ENCODE measurements at regions not wholly inside any gene's neighbourhood (a gene's known extent, or its start where the extent isn't known, plus 50 kb on each side); places are given as distances from the start of the nearest gene placed in this dataset.

DNA sequence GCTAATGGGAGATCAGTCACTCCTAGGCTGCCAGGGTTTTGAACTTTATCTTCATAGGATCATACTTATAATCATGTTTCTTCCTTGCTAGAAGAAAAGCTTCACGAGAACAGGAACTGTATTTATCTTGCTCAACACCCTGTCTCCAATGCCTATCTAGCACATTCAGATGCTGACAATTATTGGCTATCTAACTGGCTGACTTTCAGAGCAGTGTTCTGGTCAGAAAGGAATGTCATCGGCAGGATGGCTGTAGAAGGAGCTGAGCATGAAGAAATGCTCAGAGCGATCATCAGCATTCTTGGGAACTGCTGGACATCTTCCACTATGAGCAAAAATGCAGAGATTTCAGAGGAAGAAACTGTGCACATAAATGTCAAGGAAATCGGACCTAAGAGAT, 628.0 kb upstream of the NRSN1 start:
- POLR2A ChIA-PET = no interaction called here
- no peaks in the 10 kb centered on the region for H3K27me3 ChIP-seq (replicated peaks in 1 of 2; ENCODE audit: control insufficient read depth in 2 of 2, extremely low read depth in 1 of 2, insufficient read depth in 2 of 2, low read length in 1 of 2)
- H3K9me3 ChIP-seq = no peaks in the 10 kb centered on the region
- no peak for ATAC-seq (replicated peaks in 1 of 4)
- H3K4me1 ChIP-seq (ENCODE audit: control insufficient read depth in 1 of 2, extremely low read depth in 1 of 2, insufficient read depth in 2 of 2, low read length in 2 of 2) = no peaks in the 10 kb centered on the region
- 57% methylated on average over 3 of the region's 4 CpGs for WGBS (ENCODE audit: insufficient coverage)
- no peak overlapping the region for H3K27ac Mint-ChIP-seq
- H3K9me3 Mint-ChIP-seq = peaks cover 4 to 8% (median 8%) of the 10 kb centered on the region in 3 donors
- H3K4me3 Mint-ChIP-seq = no peak overlapping the region
- no peak overlapping the region for H3K27ac ChIP-seq (ENCODE audit: low read length)
- H3K4me3 ChIP-seq (ENCODE audit: control insufficient read depth in 1 of 2, extremely low read depth in 1 of 2, low read length in 1 of 2) = no peak overlapping the region
- H3K36me3 ChIP-seq (ENCODE audit: control insufficient read depth in 2 of 2, extremely low read depth in 1 of 2, insufficient read depth in 1 of 2, low read length in 1 of 2) = no peaks in the 10 kb centered on the region
- H3K4me1 Mint-ChIP-seq = no peaks in the 10 kb centered on the region
- no peaks in the 10 kb centered on the region for H3K27me3 Mint-ChIP-seq
- no peaks in the 10 kb centered on the region for H3K36me3 Mint-ChIP-seq
- no peak for DNase-seq
- CTCF ChIA-PET = no interaction called here

DNA sequence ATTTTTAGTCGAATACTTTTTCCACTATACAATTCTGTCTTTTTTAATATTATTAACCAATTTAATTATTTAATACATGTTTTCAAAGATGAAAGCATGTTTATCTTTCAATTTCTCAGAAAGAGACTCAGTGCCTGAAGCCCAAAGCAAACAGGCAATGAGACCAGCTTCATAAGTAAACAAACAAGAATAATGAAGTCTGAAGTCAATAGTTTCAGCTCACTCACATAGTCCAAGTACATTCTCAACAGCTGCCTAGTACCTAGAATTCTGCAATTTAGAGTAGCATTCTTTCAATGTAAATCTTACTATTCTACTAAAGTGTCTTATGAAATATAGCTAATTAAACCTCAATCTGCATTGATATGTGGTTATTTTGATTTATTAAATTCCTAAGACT, 626.5 kb upstream of the NRSN1 start:
- ChIA-PET POLR2A (no interaction called here), CTCF (no interaction called here)
- Histone ChIP-seq H3K9me3 (no peaks in the 10 kb centered on the region), H3K27ac (ENCODE audit: low read length) (no peak overlapping the region), H3K4me3 (ENCODE audit: control insufficient read depth in 1 of 2, extremely low read depth in 1 of 2, low read length in 1 of 2) (no peak overlapping the region), H3K36me3 (ENCODE audit: control insufficient read depth in 2 of 2, extremely low read depth in 1 of 2, insufficient read depth in 1 of 2, low read length in 1 of 2) (no peaks in the 10 kb centered on the region), H3K27me3 (replicated peaks in 1 of 2; ENCODE audit: control insufficient read depth in 2 of 2, extremely low read depth in 1 of 2, insufficient read depth in 2 of 2, low read length in 1 of 2) (no peaks in the 10 kb centered on the region), H3K4me1 (ENCODE audit: control insufficient read depth in 1 of 2, extremely low read depth in 1 of 2, insufficient read depth in 2 of 2, low read length in 2 of 2) (no peaks in the 10 kb centered on the region)
- no peaks in the 10 kb centered on the region for H3K4me1 Mint-ChIP-seq
- ATAC-seq (replicated peaks in 1 of 4) (no peak), DNase-seq (no peak)
- H3K4me3 Mint-ChIP-seq = no peak overlapping the region
- WGBS (ENCODE audit: insufficient coverage) = no CpG with 5 or more reads among the region's 1 CpG
- no peak overlapping the region for H3K27ac Mint-ChIP-seq
- no peaks in the 10 kb centered on the region for H3K27me3 Mint-ChIP-seq
- H3K9me3 Mint-ChIP-seq = peaks cover 2 to 10% (median 4%) of the 10 kb centered on the region in 3 donors
- H3K36me3 Mint-ChIP-seq = no peaks in the 10 kb centered on the region

DNA sequence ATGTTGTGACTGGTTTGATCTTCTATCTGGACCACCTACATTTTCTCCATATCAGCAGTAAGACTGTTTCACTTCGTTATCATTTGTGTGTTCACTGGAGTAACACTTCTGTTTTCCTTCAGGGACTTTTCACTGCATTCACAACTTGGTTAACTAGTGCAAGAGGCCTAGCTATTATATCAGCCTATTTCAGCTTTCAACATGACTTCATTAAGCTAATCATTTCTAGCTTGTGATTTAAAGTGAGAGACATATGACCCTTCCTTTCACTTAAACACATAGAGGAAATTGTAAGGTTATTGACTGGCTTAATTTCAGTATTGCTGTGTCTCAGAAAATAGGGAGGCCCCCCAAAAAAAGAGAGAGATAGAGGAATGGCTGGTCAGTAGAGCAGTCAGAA, 622.8 kb upstream of the NRSN1 start:
- no peaks in the 10 kb centered on the region for H3K9me3 ChIP-seq
- no peaks in the 10 kb centered on the region for H3K4me1 ChIP-seq (ENCODE audit: control insufficient read depth in 1 of 2, extremely low read depth in 1 of 2, insufficient read depth in 2 of 2, low read length in 2 of 2)
- no peaks in the 10 kb centered on the region for H3K36me3 ChIP-seq (ENCODE audit: control insufficient read depth in 2 of 2, extremely low read depth in 1 of 2, insufficient read depth in 1 of 2, low read length in 1 of 2)
- ATAC-seq (replicated peaks in 1 of 4) = no peak
- no peak for DNase-seq
- no peak overlapping the region for H3K27ac Mint-ChIP-seq
- no peak overlapping the region for H3K27ac ChIP-seq (ENCODE audit: low read length)
- no peaks in the 10 kb centered on the region for H3K27me3 Mint-ChIP-seq
- peaks cover 6 to 13% (median 8%) of the 10 kb centered on the region in 3 donors for H3K9me3 Mint-ChIP-seq
- ChIA-PET POLR2A (interaction anchor here (0.6 kb wide), 2 partner anchors 25 to 130 kb away, joined by 4 to 6 read pairs; no protein-coding TSS in a partner anchor), CTCF (no interaction called here)
- H3K36me3 Mint-ChIP-seq = no peaks in the 10 kb centered on the region
- no CpG with 5 or more reads among the region's 1 CpG for WGBS (ENCODE audit: insufficient coverage)
- H3K27me3 ChIP-seq (replicated peaks in 1 of 2; ENCODE audit: control insufficient read depth in 2 of 2, extremely low read depth in 1 of 2, insufficient read depth in 2 of 2, low read length in 1 of 2) = no peaks in the 10 kb centered on the region
- H3K4me1 Mint-ChIP-seq = no peaks in the 10 kb centered on the region
- H3K4me3 ChIP-seq (ENCODE audit: control insufficient read depth in 1 of 2, extremely low read depth in 1 of 2, low read length in 1 of 2) = no peak overlapping the region
- no peak overlapping the region for H3K4me3 Mint-ChIP-seq

DNA sequence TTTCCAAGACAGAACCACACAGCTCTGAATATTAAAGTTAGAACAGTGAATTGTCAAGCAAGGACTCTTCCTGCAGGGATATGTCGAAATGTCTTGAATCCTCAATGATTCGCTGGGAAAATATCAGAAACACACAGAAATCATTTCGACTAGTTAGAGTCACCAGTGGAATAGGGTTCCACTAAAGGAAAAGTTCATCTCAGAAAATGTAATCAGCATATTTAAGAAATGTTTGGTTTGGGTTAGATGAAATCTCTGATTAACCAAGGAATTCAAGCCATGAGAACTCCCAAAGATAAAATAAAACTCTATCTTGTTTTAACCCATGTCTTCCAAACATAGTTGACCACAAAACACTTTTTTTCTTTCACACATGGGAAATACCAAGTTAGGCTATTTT, 621.0 kb upstream of the NRSN1 start:
- Mint-ChIP-seq H3K4me3 (no peak overlapping the region), H3K27me3 (no peaks in the 10 kb centered on the region), H3K27ac (no peak overlapping the region), H3K9me3 (peaks cover 8 to 9% (median 9%) of the 10 kb centered on the region in 3 donors), H3K36me3 (no peaks in the 10 kb centered on the region), H3K4me1 (no peaks in the 10 kb centered on the region)
- ChIA-PET CTCF (no interaction called here), POLR2A (no interaction called here)
- no CpG with 5 or more reads among the region's 3 CpGs for WGBS (ENCODE audit: insufficient coverage)
- ATAC-seq (replicated peaks in 1 of 4) (no peak), DNase-seq (no peak)
- H3K36me3 ChIP-seq (ENCODE audit: control insufficient read depth in 2 of 2, extremely low read depth in 1 of 2, insufficient read depth in 1 of 2, low read length in 1 of 2) = no peaks in the 10 kb centered on the region
- no peaks in the 10 kb centered on the region for H3K4me1 ChIP-seq (ENCODE audit: control insufficient read depth in 1 of 2, extremely low read depth in 1 of 2, insufficient read depth in 2 of 2, low read length in 2 of 2)
- H3K4me3 ChIP-seq (ENCODE audit: control insufficient read depth in 1 of 2, extremely low read depth in 1 of 2, low read length in 1 of 2) = no peak overlapping the region
- H3K9me3 ChIP-seq = no peaks in the 10 kb centered on the region
- H3K27me3 ChIP-seq (replicated peaks in 1 of 2; ENCODE audit: control insufficient read depth in 2 of 2, extremely low read depth in 1 of 2, insufficient read depth in 2 of 2, low read length in 1 of 2) = no peaks in the 10 kb centered on the region
- no peak overlapping the region for H3K27ac ChIP-seq (ENCODE audit: low read length)

DNA sequence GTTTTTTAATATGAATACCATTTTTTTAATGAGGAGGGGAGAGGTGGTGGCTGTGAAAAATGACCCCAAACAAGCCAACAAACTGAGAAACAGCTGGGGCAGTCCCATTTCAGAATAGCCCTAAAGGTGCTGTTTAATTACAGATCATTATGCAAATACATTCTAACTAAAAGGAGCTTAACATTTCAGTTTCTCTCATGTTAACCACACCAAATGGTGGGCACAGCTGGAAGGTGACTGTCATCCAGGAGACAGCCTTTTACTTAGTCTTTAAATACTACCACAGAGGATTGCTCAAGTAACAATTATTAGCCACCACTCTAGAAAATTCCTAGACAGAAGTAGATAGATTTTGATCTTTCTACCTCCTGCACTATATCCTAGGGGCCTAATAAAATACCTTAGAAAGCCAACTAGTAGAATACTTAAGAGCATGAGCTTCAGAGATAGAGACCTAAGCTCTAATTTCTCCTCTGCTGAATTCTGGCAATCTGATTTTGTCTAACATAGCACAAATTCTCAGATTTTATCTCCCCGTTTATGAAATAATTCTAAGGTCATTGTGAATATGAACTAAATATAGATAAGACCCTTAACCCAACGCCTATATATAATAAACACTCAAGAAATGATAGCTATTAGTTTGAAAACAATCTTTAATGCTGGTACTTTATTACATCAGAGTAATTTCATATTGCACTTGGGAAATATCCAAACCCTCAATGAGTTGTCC, 615.1 kb upstream of the NRSN1 start:
- no CpG with 5 or more reads among the region's 2 CpGs for WGBS (ENCODE audit: insufficient coverage)
- no peaks in the 10 kb centered on the region for H3K4me1 Mint-ChIP-seq
- H3K36me3 Mint-ChIP-seq = no peaks in the 10 kb centered on the region
- H3K27me3 Mint-ChIP-seq = no peaks in the 10 kb centered on the region
- H3K9me3 Mint-ChIP-seq = peaks cover 6 to 9% (median 7%) of the 10 kb centered on the region in 3 donors
- ChIA-PET POLR2A (no interaction called here), CTCF (no interaction called here)
- no peak overlapping the region for H3K27ac Mint-ChIP-seq
- Histone ChIP-seq H3K4me3 (ENCODE audit: control insufficient read depth in 1 of 2, extremely low read depth in 1 of 2, low read length in 1 of 2) (no peak overlapping the region), H3K36me3 (ENCODE audit: control insufficient read depth in 2 of 2, extremely low read depth in 1 of 2, insufficient read depth in 1 of 2, low read length in 1 of 2) (no peaks in the 10 kb centered on the region), H3K27ac (ENCODE audit: low read length) (no peak overlapping the region), H3K4me1 (ENCODE audit: control insufficient read depth in 1 of 2, extremely low read depth in 1 of 2, insufficient read depth in 2 of 2, low read length in 2 of 2) (no peaks in the 10 kb centered on the region), H3K27me3 (replicated peaks in 1 of 2; ENCODE audit: control insufficient read depth in 2 of 2, extremely low read depth in 1 of 2, insufficient read depth in 2 of 2, low read length in 1 of 2) (no peaks in the 10 kb centered on the region), H3K9me3 (no peaks in the 10 kb centered on the region)
- ATAC-seq (replicated peaks in 1 of 4) = no peak
- no peak overlapping the region for H3K4me3 Mint-ChIP-seq
- DNase-seq = no peak

DNA sequence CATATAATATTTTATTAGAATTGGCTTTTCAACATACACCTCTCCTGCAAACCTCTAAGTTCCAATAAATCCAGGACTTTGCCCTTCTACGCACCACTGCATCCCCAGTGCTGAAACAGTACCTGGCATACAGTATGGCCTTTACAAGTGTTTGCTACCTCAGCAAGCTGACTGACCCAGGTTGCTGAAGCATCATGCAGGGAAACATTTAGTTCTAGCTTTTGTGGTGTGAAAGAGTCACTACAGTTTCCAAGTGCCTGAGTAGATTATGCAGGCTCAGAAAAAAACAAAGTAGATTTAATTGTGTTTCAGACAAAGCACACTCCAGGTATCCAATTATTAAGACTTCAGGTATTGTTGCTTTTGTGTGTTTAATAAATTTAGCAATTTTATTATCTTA, 614.2 kb upstream of the NRSN1 start:
- H3K36me3 Mint-ChIP-seq = no peaks in the 10 kb centered on the region

DNA sequence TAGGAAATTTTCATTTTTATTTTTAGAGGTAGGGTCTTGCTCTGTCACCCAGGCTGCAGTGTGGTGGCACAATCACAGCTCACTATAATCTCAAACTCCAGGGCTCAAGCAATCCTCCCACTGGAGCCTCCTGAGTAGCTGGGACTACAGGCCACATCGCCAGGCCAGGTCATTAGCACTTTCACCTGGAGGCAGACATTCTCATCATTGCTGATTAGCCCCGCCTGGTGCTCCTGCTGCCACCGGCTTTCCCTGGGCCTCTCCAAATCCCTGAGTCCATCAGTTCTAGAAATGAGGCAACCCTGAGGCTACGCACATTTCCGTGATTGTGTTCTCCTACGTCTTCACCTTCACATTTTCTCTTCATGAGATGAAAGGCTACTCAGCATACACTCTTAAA, 607.7 kb upstream of the NRSN1 start:
- Histone ChIP-seq H3K4me3 (ENCODE audit: control insufficient read depth in 1 of 2, extremely low read depth in 1 of 2, low read length in 1 of 2) (no peak overlapping the region), H3K9me3 (no peaks in the 10 kb centered on the region), H3K27ac (ENCODE audit: low read length) (no peak overlapping the region), H3K27me3 (replicated peaks in 1 of 2; ENCODE audit: control insufficient read depth in 2 of 2, extremely low read depth in 1 of 2, insufficient read depth in 2 of 2, low read length in 1 of 2) (no peaks in the 10 kb centered on the region), H3K4me1 (ENCODE audit: control insufficient read depth in 1 of 2, extremely low read depth in 1 of 2, insufficient read depth in 2 of 2, low read length in 2 of 2) (no peaks in the 10 kb centered on the region), H3K36me3 (ENCODE audit: control insufficient read depth in 2 of 2, extremely low read depth in 1 of 2, insufficient read depth in 1 of 2, low read length in 1 of 2) (no peaks in the 10 kb centered on the region)
- Mint-ChIP-seq H3K27ac (no peak overlapping the region), H3K4me3 (no peak overlapping the region), H3K27me3 (no peaks in the 10 kb centered on the region), H3K36me3 (no peaks in the 10 kb centered on the region), H3K9me3 (peaks cover 0 to 5% (median 4%) of the 10 kb centered on the region in 3 donors), H3K4me1 (no peaks in the 10 kb centered on the region)
- POLR2A ChIA-PET = no interaction called here
- ATAC-seq (replicated peaks in 1 of 4) (no peak), DNase-seq (no peak)
- WGBS (ENCODE audit: insufficient coverage) = 64% methylated on average over 3 of the region's 6 CpGs
- CTCF ChIA-PET = no interaction called here

More for the DNA sequence above, 614.2 kb upstream of the NRSN1 start:
- H3K27ac ChIP-seq (ENCODE audit: low read length) = no peak overlapping the region
- no peaks in the 10 kb centered on the region for H3K4me1 Mint-ChIP-seq
- peaks cover 1 to 13% (median 6%) of the 10 kb centered on the region in 3 donors for H3K9me3 Mint-ChIP-seq
- no peak overlapping the region for H3K4me3 ChIP-seq (ENCODE audit: control insufficient read depth in 1 of 2, extremely low read depth in 1 of 2, low read length in 1 of 2)
- ChIA-PET CTCF (no interaction called here), POLR2A (no interaction called here)
- no peaks in the 10 kb centered on the region for H3K27me3 Mint-ChIP-seq
- H3K36me3 ChIP-seq (ENCODE audit: control insufficient read depth in 2 of 2, extremely low read depth in 1 of 2, insufficient read depth in 1 of 2, low read length in 1 of 2) = no peaks in the 10 kb centered on the region
- DNase-seq (no peak), ATAC-seq (replicated peaks in 1 of 4) (no peak)
- 100% methylated on average over 1 of the region's 1 CpG for WGBS (ENCODE audit: insufficient coverage)
- no peaks in the 10 kb centered on the region for H3K9me3 ChIP-seq
- H3K4me3 Mint-ChIP-seq = no peak overlapping the region
- no peak overlapping the region for H3K27ac Mint-ChIP-seq
- no peaks in the 10 kb centered on the region for H3K4me1 ChIP-seq (ENCODE audit: control insufficient read depth in 1 of 2, extremely low read depth in 1 of 2, insufficient read depth in 2 of 2, low read length in 2 of 2)
- no peaks in the 10 kb centered on the region for H3K27me3 ChIP-seq (replicated peaks in 1 of 2; ENCODE audit: control insufficient read depth in 2 of 2, extremely low read depth in 1 of 2, insufficient read depth in 2 of 2, low read length in 1 of 2)

All from T-cell (primary cell).